ENCODE measurements at regions not wholly inside any gene's neighbourhood (a gene's known extent, or its start where the extent isn't known, plus 50 kb on each side); places are given as distances from the start of the nearest gene placed in this dataset.

DNA sequence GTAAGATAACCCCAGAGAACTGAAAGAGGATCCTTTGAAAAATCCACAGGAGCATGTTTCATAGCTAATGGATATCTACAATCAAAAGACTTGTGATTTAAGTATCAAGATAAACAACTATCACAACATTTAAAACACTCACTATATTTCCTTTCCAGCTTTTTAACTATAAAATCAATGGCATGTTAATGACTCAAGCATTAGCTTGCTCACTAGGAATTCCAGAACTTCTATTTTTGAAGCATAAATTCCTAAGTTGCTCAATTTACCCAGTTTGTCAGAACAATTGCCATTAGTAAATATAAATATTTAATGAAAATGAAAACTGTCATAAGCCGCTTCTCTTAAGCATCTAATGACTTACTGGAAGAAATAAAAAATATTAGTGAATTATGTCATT, 355.3 kb downstream of the PRELID2 start:
- TF ChIP-seq, protein P1, sequence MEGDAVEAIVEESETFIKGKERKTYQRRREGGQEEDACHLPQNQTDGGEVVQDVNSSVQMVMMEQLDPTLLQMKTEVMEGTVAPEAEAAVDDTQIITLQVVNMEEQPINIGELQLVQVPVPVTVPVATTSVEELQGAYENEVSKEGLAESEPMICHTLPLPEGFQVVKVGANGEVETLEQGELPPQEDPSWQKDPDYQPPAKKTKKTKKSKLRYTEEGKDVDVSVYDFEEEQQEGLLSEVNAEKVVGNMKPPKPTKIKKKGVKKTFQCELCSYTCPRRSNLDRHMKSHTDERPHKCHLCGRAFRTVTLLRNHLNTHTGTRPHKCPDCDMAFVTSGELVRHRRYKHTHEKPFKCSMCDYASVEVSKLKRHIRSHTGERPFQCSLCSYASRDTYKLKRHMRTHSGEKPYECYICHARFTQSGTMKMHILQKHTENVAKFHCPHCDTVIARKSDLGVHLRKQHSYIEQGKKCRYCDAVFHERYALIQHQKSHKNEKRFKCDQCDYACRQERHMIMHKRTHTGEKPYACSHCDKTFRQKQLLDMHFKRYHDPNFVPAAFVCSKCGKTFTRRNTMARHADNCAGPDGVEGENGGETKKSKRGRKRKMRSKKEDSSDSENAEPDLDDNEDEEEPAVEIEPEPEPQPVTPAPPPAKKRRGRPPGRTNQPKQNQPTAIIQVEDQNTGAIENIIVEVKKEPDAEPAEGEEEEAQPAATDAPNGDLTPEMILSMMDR (optimal IDR thresholded peaks at IDR 0.05 in 1 of 3, IDR thresholded peaks at IDR 0.05 in 1 of 3, conservative IDR thresholded peaks at IDR 0.05 in 1 of 3; ENCODE audit: extremely low read depth in 1 of 3, insufficient read depth in 2 of 3, low read length in 3 of 3) = no peak
- no peak for TF ChIP-seq EZH2 (IDR thresholded peaks at IDR 0.05; ENCODE audit: low read length)

Data from keratinocyte (primary cell).